Fibroblast of mammary gland (primary cell): ENCODE measurements at regions not wholly inside any gene's neighbourhood (a gene's known extent, or its start where the extent isn't known, plus 50 kb on each side); places are given as distances from the start of the nearest gene placed in this dataset.
"Not testable (repeated sequence)": the region's sequence is repeated elsewhere in the genome, so short reads cannot be mapped to it uniquely, and the experiment has no call there.

Source experiments
- DNase-seq: peaks from one replicate; pipeline ENCODE4 v3.0.0-alpha.2; 2010; ENCODE audit warnings: low read depth
- H3K4me3 ChIP-seq: 2 replicates; pipeline ENCODE4 v1.5.1; 2011; ENCODE audit warnings: low read depth, mild to moderate bottlenecking, low read length, moderate library complexity; ENCODE audit not compliant: control insufficient read depth
- CTCF ChIP-seq: conservative IDR thresholded peaks from 2 replicates; pipeline ENCODE4 v1.5.1; 2011; ENCODE audit warnings: low read depth, low read length, inconsistent platforms; ENCODE audit not compliant: control insufficient read depth, insufficient read depth

- H3K4me3 ChIP-seq: no peak overlapping the region
- DNase-seq: no peak
- no peak for TF ChIP-seq CTCF
Observed at GRCh38 chr12:25802143-25802542, 156.3 kb upstream of the RASSF8 start.

GRCh38 chr12:25803029-25803664, 155.3 kb upstream of the RASSF8 start:
- H3K4me3 ChIP-seq, DNase-seq: not testable (repeated sequence)

- H3K4me3 ChIP-seq, DNase-seq: not testable (repeated sequence)
Observed at GRCh38 chr12:25804286-25804685, 154.2 kb upstream of the RASSF8 start.

- no peak for TF ChIP-seq CTCF
- H3K4me3 ChIP-seq: no peak overlapping the region
- peak; percentile 96 for DNase-seq
Observed at GRCh38 chr12:25806271-25806670, 152.2 kb upstream of the RASSF8 start.

- DNase-seq: no peak
- TF ChIP-seq CTCF: no peak
- H3K4me3 ChIP-seq: no peak overlapping the region
Observed at GRCh38 chr12:25808604-25809003, 149.9 kb upstream of the RASSF8 start.

- H3K4me3 ChIP-seq: no peak overlapping the region
- DNase-seq: no peak
- TF ChIP-seq CTCF: no peak
Observed at GRCh38 chr12:25810683-25811082, 147.8 kb upstream of the RASSF8 start.

- no peak for TF ChIP-seq CTCF
- peak; percentile 72 for DNase-seq
- no peak overlapping the region for H3K4me3 ChIP-seq
Observed at GRCh38 chr12:25811656-25812126, 146.8 kb upstream of the RASSF8 start.

- no peak overlapping the region for H3K4me3 ChIP-seq
- no peak for TF ChIP-seq CTCF
- DNase-seq: no peak
Observed at GRCh38 chr12:25812295-25812694, 146.2 kb upstream of the RASSF8 start.
